Thoracic aorta (tissue), 2 donors: ENCODE measurements at regions not wholly inside any gene's neighbourhood (a gene's known extent, or its start where the extent isn't known, plus 50 kb on each side); places are given as distances from the start of the nearest gene placed in this dataset.

Experiments used
- ATAC-seq: fragments of 150-250 bp; one replicate; pipeline ENCODE4 v1.8.0; 2017; ENCODE audit warnings: low read depth; ENCODE audit not compliant: insufficient number of reproducible peaks, low FRiP score
- DNase-seq: peaks from one replicate; pipeline ENCODE4 v3.0.0-alpha.2; 2020; ENCODE audit warnings: low spot score
- H3K27ac ChIP-seq, 2 donors: fragments of 200-600 bp; sonication (generic); 1 replicate in 1 of 2; 2 replicates in 1 of 2; pipeline ENCODE4 v1.5.1; 2016; ENCODE audit warnings: mild to moderate bottlenecking in 2 of 2, moderate library complexity in 2 of 2
- H3K27me3 ChIP-seq: fragments of 200-600 bp; sonication (generic); replicated peaks from 2 replicates; pipeline ENCODE4 v1.6.0; 2016; ENCODE audit warnings: mild to moderate bottlenecking; ENCODE audit not compliant: insufficient read depth
- H3K36me3 ChIP-seq: fragments of 200-600 bp; sonication (generic); one replicate; pipeline ENCODE4 v1.5.1; 2016
- H3K4me1 ChIP-seq, 2 donors: fragments of 200-600 bp; sonication (generic); 1 replicate in 1 of 2; 2 replicates in 1 of 2; pipeline versions ENCODE4 v1.5.1 to v1.6.0; 2016; ENCODE audit warnings: low read depth in 2 of 2, mild to moderate bottlenecking in 1 of 2; ENCODE audit not compliant: control insufficient read depth in 1 of 2
- H3K4me3 ChIP-seq: fragments of 200-600 bp; sonication (generic); 2 replicates; pipeline ENCODE4 v1.5.1; 2016; ENCODE audit warnings: mild to moderate bottlenecking
- H3K9me3 ChIP-seq: fragments of 200-600 bp; sonication (generic); 2 replicates; pipeline ENCODE4 v1.5.1; 2016
- CTCF ChIP-seq: fragments of 200-600 bp; sonication (generic); IDR thresholded peaks from one replicate; pipeline ENCODE4 v1.5.1; 2019; ENCODE audit warnings: antibody characterized with exemption

- no peaks in the 10 kb centered on the region for H3K36me3 ChIP-seq
- DNase-seq (no peak), ATAC-seq (no peak)
These were observed 295.9 kb downstream of the PRELID2 start for GRCh38 chr5:145539201-145539600.

GRCh38 chr5:145536133-145536532 lies 299.0 kb downstream of the PRELID2 start:
- peaks cover 0 to 18% of the 10 kb centered on the region in 2 donors for H3K4me1 ChIP-seq
- H3K27ac ChIP-seq: peak overlapping the region; percentile 46 to 52
- no peak overlapping the region for H3K4me3 ChIP-seq
- H3K9me3 ChIP-seq: peaks cover 6% of the 10 kb centered on the region
- H3K27me3 ChIP-seq: no peaks in the 10 kb centered on the region
- no peaks in the 10 kb centered on the region for H3K36me3 ChIP-seq
- DNase-seq (no peak), ATAC-seq (peak; percentile 63)
- TF ChIP-seq CTCF: no peak

More at GRCh38 chr5:145539201-145539600, 295.9 kb downstream of the PRELID2 start:
- Histone ChIP-seq H3K27me3 (no peaks in the 10 kb centered on the region), H3K4me3 (no peak overlapping the region), H3K27ac (no peak overlapping the region), H3K9me3 (peaks cover 6% of the 10 kb centered on the region), H3K4me1 (peaks cover 0 to 10% of the 10 kb centered on the region in 2 donors)
- TF ChIP-seq CTCF: no peak

GRCh38 chr5:145531038-145531734 lies 304.0 kb downstream of the PRELID2 start:
- DNase-seq (no peak), ATAC-seq (no peak)
- Histone ChIP-seq H3K27me3 (no peaks in the 10 kb centered on the region), H3K27ac (no peak overlapping the region), H3K36me3 (no peaks in the 10 kb centered on the region), H3K4me1 (peaks cover 0 to 14% of the 10 kb centered on the region in 2 donors), H3K4me3 (no peak overlapping the region), H3K9me3 (no peaks in the 10 kb centered on the region)
- no peak for TF ChIP-seq CTCF

GRCh38 chr5:145521523-145521922 lies 313.6 kb downstream of the PRELID2 start:
- ATAC-seq (no peak), DNase-seq (no peak)
- Histone ChIP-seq H3K4me3 (no peak overlapping the region), H3K9me3 (peaks cover 2% of the 10 kb centered on the region), H3K4me1 (no peaks in the 10 kb centered on the region), H3K27ac (no peak overlapping the region), H3K27me3 (no peaks in the 10 kb centered on the region), H3K36me3 (no peaks in the 10 kb centered on the region)
- TF ChIP-seq CTCF: no peak

- no peaks in the 10 kb centered on the region for H3K36me3 ChIP-seq
- TF ChIP-seq CTCF: no peak
- no peak for ATAC-seq
These were observed 314.1 kb downstream of the PRELID2 start for GRCh38 chr5:145521066-145521465.

More at GRCh38 chr5:145521066-145521465, 314.1 kb downstream of the PRELID2 start:
- Histone ChIP-seq H3K4me1 (no peaks in the 10 kb centered on the region), H3K9me3 (peaks cover 2% of the 10 kb centered on the region), H3K27ac (no peak overlapping the region), H3K4me3 (no peak overlapping the region), H3K27me3 (no peaks in the 10 kb centered on the region)
- no peak for DNase-seq
